H1 (cell line): ENCODE measurements at regions not wholly inside any gene's neighbourhood (a gene's known extent, or its start where the extent isn't known, plus 50 kb on each side); places are given as distances from the start of the nearest gene placed in this dataset.

ENCODE experiments used
- ASH2L ChIP-seq: fragments of 200-600, 300-600 bp; sonication (generic); IDR thresholded peaks from one replicate; pipeline ENCODE4 v1.7.1; 2017; ENCODE audit warnings: low read length
- CREB1 ChIP-seq: IDR thresholded peaks from 2 replicates; pipeline ENCODE4 v1.6.1; 2012; ENCODE audit warnings: inconsistent platforms
- GABPA ChIP-seq: IDR thresholded peaks from 2 replicates; pipeline ENCODE4 v1.6.1; 2011; ENCODE audit warnings: mild to moderate bottlenecking, low read length, moderate library complexity, borderline replicate concordance; ENCODE audit not compliant: insufficient read depth
- HDAC2 ChIP-seq, 2 experiments: fragments of 300-600 bp in 1 of 2; sonication (generic) in 1 of 2; IDR thresholded peaks; 2 replicates each; pipeline ENCODE4 v1.6.1; 2011 to 2012; ENCODE audit warnings: low read depth in 2 of 2, low read length in 2 of 2, mild to moderate bottlenecking in 2 of 2, moderate library complexity in 2 of 2, borderline replicate concordance in 1 of 2, inconsistent platforms in 1 of 2
- JUN ChIP-seq: IDR thresholded peaks from 2 replicates; pipeline ENCODE4 v1.6.1; 2011; ENCODE audit warnings: low read depth, mild to moderate bottlenecking, improper control_type of control experiment, low read length
- KDM4A ChIP-seq: IDR thresholded peaks from one replicate; pipeline ENCODE4 v1.7.1; 2012; ENCODE audit warnings: low read depth, mild to moderate bottlenecking, moderate library complexity, low read length, inconsistent platforms; ENCODE audit not compliant: severe bottlenecking
- KDM5A ChIP-seq: fragments of 200-600 bp; IDR thresholded peaks from 2 replicates; pipeline ENCODE4 v1.7.1; 2012; ENCODE audit warnings: mild to moderate bottlenecking, low read length, inconsistent platforms, mixed read lengths
- POLR2A ChIP-seq, 2 experiments: IDR thresholded peaks; 1 replicate in 1 of 2; 2 replicates in 1 of 2; pipeline ENCODE4 v1.6.1; 2011; ENCODE audit warnings: low read depth in 2 of 2, low read length in 2 of 2, mild to moderate bottlenecking in 2 of 2; ENCODE audit errors: control extremely low read depth in 1 of 2
- RBBP5 ChIP-seq: IDR thresholded peaks from 2 replicates; pipeline ENCODE4 v1.7.1; 2012; ENCODE audit warnings: low read depth, mild to moderate bottlenecking, inconsistent platforms, low read length, moderate library complexity, borderline replicate concordance
- SP1 ChIP-seq: IDR thresholded peaks from 2 replicates; pipeline ENCODE4 v1.6.1; 2011; ENCODE audit warnings: low read depth, low read length
- TF ChIP-seq, protein P1 (sequence below): fragments of 300-600 bp; sonication (generic); IDR thresholded peaks from 2 replicates; pipeline ENCODE4 v1.7.1; 2012; ENCODE audit warnings: low read length, moderate library complexity, mild to moderate bottlenecking, inconsistent platforms; ENCODE audit not compliant: insufficient replicate concordance

DNA sequence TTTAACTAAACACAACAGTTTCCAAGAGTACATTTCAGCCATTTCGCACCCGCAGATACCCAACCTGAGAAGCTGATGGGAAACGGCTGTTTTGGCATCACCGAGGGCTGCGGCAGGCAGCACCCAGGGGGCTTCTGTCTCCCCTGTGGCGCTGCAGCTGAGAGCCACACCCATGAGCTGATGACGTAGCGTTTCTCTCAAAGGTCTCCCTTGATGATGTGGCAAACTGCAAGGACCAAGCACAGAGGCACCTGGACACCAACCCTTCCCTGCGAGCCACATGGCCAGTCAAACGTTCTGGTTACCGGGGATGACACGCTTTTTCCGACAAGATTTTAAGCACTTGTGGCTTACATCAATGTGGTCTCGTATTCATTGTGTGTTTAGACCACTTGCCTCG, 150.8 kb upstream of the ERG start (continued):
- TF ChIP-seq, protein P1, sequence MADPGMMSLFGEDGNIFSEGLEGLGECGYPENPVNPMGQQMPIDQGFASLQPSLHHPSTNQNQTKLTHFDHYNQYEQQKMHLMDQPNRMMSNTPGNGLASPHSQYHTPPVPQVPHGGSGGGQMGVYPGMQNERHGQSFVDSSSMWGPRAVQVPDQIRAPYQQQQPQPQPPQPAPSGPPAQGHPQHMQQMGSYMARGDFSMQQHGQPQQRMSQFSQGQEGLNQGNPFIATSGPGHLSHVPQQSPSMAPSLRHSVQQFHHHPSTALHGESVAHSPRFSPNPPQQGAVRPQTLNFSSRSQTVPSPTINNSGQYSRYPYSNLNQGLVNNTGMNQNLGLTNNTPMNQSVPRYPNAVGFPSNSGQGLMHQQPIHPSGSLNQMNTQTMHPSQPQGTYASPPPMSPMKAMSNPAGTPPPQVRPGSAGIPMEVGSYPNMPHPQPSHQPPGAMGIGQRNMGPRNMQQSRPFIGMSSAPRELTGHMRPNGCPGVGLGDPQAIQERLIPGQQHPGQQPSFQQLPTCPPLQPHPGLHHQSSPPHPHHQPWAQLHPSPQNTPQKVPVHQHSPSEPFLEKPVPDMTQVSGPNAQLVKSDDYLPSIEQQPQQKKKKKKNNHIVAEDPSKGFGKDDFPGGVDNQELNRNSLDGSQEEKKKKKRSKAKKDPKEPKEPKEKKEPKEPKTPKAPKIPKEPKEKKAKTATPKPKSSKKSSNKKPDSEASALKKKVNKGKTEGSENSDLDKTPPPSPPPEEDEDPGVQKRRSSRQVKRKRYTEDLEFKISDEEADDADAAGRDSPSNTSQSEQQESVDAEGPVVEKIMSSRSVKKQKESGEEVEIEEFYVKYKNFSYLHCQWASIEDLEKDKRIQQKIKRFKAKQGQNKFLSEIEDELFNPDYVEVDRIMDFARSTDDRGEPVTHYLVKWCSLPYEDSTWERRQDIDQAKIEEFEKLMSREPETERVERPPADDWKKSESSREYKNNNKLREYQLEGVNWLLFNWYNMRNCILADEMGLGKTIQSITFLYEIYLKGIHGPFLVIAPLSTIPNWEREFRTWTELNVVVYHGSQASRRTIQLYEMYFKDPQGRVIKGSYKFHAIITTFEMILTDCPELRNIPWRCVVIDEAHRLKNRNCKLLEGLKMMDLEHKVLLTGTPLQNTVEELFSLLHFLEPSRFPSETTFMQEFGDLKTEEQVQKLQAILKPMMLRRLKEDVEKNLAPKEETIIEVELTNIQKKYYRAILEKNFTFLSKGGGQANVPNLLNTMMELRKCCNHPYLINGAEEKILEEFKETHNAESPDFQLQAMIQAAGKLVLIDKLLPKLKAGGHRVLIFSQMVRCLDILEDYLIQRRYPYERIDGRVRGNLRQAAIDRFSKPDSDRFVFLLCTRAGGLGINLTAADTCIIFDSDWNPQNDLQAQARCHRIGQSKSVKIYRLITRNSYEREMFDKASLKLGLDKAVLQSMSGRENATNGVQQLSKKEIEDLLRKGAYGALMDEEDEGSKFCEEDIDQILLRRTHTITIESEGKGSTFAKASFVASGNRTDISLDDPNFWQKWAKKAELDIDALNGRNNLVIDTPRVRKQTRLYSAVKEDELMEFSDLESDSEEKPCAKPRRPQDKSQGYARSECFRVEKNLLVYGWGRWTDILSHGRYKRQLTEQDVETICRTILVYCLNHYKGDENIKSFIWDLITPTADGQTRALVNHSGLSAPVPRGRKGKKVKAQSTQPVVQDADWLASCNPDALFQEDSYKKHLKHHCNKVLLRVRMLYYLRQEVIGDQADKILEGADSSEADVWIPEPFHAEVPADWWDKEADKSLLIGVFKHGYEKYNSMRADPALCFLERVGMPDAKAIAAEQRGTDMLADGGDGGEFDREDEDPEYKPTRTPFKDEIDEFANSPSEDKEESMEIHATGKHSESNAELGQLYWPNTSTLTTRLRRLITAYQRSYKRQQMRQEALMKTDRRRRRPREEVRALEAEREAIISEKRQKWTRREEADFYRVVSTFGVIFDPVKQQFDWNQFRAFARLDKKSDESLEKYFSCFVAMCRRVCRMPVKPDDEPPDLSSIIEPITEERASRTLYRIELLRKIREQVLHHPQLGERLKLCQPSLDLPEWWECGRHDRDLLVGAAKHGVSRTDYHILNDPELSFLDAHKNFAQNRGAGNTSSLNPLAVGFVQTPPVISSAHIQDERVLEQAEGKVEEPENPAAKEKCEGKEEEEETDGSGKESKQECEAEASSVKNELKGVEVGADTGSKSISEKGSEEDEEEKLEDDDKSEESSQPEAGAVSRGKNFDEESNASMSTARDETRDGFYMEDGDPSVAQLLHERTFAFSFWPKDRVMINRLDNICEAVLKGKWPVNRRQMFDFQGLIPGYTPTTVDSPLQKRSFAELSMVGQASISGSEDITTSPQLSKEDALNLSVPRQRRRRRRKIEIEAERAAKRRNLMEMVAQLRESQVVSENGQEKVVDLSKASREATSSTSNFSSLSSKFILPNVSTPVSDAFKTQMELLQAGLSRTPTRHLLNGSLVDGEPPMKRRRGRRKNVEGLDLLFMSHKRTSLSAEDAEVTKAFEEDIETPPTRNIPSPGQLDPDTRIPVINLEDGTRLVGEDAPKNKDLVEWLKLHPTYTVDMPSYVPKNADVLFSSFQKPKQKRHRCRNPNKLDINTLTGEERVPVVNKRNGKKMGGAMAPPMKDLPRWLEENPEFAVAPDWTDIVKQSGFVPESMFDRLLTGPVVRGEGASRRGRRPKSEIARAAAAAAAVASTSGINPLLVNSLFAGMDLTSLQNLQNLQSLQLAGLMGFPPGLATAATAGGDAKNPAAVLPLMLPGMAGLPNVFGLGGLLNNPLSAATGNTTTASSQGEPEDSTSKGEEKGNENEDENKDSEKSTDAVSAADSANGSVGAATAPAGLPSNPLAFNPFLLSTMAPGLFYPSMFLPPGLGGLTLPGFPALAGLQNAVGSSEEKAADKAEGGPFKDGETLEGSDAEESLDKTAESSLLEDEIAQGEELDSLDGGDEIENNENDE, result no peak
- no peak for TF ChIP-seq SP1
- TF ChIP-seq CREB1, result no peak
- TF ChIP-seq HDAC2 (IDR thresholded peaks at IDR 0.05; ENCODE audit: borderline replicate concordance in 1 of 2, low read depth in 2 of 2, low read length in 2 of 2), result no peak
- no peak for TF ChIP-seq RBBP5
- no peak for TF ChIP-seq KDM5A
- TF ChIP-seq KDM4A, result no peak
- TF ChIP-seq JUN, result no peak
- no peak for TF ChIP-seq GABPA
- TF ChIP-seq ASH2L, result no peak
- no peak for TF ChIP-seq POLR2A (IDR thresholded peaks at IDR 0.05; ENCODE audit: control extremely low read depth in 1 of 2, low read depth in 2 of 2, low read length in 2 of 2)
